ENCODE measurements at regions not wholly inside any gene's neighbourhood (a gene's known extent, or its start where the extent isn't known, plus 50 kb on each side); places are given as distances from the start of the nearest gene placed in this dataset.

DNA sequence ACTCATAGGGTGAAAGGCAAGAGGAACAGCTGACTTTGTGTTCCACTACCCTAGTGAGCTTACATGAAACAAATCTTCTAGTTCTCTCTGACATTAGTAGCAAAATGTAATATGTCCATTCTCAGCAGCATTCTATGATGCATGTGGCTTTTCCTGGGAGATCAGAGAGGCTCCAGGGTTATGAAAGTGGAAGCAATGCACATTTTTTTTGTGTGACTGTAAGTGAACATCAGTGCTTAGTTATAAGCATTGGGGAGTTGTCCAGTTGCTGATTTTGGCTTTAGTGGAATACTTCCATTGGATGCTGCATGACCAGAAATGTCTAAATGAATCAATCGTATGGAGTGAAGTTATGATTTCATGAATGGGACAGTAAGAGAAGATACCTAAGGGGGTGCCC is 255.9 kb downstream of the FAT3 start:
- DNase-seq: no peak
- Mint-ChIP-seq H3K9me3 (no peaks in the 10 kb centered on the region), H3K27ac (no peak overlapping the region), H3K36me3 (ENCODE audit: low read depth) (no peaks in the 10 kb centered on the region), H3K4me3 (no peak overlapping the region), H3K27me3 (no peaks in the 10 kb centered on the region), H3K4me1 (no peaks in the 10 kb centered on the region)
- ATAC-seq: no peak

DNA sequence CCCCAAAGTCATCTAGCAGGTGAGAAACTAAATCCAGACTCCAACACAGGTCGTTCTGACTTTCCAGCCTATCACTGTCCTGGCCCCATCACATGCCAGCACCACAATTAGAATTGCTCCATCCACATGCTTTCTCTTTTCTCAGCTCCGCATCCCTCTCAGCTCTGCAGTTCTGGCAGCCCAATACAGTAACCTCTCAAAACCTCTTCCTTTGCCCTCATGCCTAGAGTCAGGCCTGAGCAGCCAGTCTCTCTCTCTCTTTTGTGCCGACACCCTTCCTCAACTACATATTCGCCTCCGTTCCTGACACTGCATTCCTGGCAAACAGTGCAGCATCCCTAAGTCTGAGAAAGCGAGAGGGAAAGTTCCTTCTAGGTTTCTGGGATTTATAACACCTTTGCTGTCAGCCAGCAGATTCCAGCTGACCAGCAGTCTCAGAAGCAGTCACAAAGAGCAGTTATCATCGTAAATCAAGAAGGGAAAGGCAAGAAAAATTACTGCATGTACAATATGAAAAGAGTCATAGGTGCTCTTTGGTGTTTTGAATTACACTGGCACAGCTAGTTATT is 258.0 kb downstream of the FAT3 start:
- Mint-ChIP-seq H3K27ac (no peak overlapping the region), H3K27me3 (no peaks in the 10 kb centered on the region), H3K9me3 (no peaks in the 10 kb centered on the region), H3K4me1 (no peaks in the 10 kb centered on the region), H3K36me3 (ENCODE audit: low read depth) (no peaks in the 10 kb centered on the region), H3K4me3 (no peak overlapping the region)
- DNase-seq: no peak
- no peak for ATAC-seq

DNA sequence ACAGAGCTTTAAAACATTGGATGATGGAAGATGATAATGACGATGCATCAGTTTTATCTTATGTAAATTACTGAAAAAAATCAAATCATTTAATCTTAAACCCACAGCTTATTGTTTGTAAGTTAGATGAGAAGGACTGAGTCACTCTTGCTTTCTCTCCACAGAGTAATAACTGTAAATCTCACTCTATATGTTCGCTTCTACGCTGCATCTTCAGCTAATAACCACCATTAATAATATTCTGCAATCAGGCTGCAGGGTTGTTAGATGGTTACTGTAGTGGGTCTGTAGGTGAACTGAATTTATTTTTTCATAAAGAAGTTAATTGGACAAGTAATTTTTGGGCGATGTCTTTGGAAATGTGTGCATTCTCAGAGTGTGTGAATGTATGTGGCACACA is 260.0 kb downstream of the FAT3 start:
- H3K9me3 Mint-ChIP-seq: no peaks in the 10 kb centered on the region
- no peaks in the 10 kb centered on the region for H3K27me3 Mint-ChIP-seq
- ATAC-seq (no peak), DNase-seq (no peak)
- H3K4me1 Mint-ChIP-seq: no peaks in the 10 kb centered on the region
- no peak overlapping the region for H3K27ac Mint-ChIP-seq
- no peaks in the 10 kb centered on the region for H3K36me3 Mint-ChIP-seq (ENCODE audit: low read depth)
- no peak overlapping the region for H3K4me3 Mint-ChIP-seq

DNA sequence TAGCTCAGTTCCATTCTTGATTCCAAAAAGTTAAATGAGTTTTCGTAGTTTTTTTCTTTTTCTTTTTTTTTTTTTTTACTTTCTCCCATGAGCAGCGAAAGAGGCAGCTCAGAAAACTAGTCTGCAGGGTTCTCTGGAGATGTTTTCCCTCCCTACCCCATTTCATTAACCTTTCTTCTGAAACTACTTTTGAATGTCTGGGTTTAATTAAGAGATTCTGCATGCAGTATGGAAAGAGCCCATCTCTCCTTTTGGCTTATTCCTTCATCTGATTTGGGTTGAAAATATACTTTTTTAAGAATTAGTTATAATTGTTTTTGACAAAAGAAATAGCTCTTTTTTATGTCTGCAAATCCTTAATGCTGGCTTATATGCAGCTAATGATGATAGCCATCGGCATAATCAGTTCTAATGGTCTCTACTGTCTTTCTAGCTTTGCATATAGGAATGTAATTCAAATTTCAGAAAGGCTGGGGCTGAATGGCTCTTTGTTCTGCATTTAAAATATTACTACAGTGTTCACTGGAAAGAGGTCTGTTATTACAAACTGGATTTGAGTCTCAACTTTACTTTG is 265.3 kb downstream of the FAT3 start:
- Mint-ChIP-seq H3K9me3 (no peaks in the 10 kb centered on the region), H3K27me3 (no peaks in the 10 kb centered on the region), H3K36me3 (ENCODE audit: low read depth) (no peaks in the 10 kb centered on the region), H3K4me3 (no peak overlapping the region), H3K27ac (no peak overlapping the region), H3K4me1 (no peaks in the 10 kb centered on the region)
- no peak for DNase-seq
- ATAC-seq: no peak

DNA sequence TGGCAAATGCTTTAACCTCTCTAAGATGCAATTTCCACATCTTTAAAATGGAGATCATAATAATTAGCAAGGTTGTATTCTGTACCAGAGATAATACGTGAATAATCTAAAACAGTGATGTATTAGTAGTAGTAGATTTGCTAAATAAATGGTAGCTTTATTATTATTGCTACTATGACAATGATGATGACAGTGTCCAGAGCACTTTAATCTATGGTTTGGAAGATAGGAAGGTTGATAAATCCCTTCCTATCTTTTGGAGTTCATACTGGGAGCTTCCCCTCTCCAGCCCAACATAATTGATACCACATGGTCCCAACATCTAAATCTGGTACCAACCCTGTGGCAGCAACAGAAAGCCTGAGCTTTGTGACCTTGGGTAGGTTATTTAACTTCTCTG is 267.8 kb downstream of the FAT3 start:
- H3K9me3 Mint-ChIP-seq: no peaks in the 10 kb centered on the region
- DNase-seq (no peak), ATAC-seq (no peak)
- H3K4me1 Mint-ChIP-seq: no peaks in the 10 kb centered on the region
- no peaks in the 10 kb centered on the region for H3K27me3 Mint-ChIP-seq
- no peak overlapping the region for H3K27ac Mint-ChIP-seq
- H3K4me3 Mint-ChIP-seq: no peak overlapping the region
- no peaks in the 10 kb centered on the region for H3K36me3 Mint-ChIP-seq (ENCODE audit: low read depth)

DNA sequence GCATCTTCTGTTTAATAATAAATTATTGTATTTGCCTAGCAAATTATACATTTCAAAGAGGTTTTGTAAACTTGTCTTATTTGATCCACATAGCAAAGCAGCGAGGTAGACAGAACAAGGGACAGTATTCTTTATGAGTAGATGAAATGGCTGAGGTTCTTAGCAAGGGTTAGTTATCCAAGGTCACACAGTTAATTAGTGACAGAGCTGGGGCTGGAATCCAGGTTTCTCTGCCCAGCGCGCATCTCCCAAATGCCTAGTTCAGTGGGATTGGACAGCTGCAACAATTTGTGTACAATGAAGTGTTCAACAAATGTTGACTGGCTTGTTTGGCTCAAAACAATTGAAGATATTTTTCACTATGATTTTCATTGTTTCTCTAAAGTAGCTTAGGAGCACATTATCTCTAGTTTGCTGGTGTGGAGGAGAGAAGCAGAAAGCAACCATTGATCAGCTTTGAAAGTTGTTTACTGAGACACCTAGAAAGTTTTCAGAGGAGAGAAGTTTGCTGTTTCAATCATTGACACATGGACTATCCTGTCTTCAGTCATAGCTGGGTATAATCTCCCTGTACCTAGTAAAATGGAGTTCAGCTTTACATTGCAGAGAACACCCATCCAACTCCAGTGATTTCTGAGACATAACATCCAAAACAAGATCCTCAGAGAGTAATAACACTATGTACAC is 270.6 kb downstream of the FAT3 start:
- H3K27ac Mint-ChIP-seq: no peak overlapping the region
- no peaks in the 10 kb centered on the region for H3K9me3 Mint-ChIP-seq
- H3K27me3 Mint-ChIP-seq: no peaks in the 10 kb centered on the region
- ATAC-seq (no peak), DNase-seq (no peak)
- H3K36me3 Mint-ChIP-seq (ENCODE audit: low read depth): no peaks in the 10 kb centered on the region
- H3K4me1 Mint-ChIP-seq: no peaks in the 10 kb centered on the region
- no peak overlapping the region for H3K4me3 Mint-ChIP-seq

DNA sequence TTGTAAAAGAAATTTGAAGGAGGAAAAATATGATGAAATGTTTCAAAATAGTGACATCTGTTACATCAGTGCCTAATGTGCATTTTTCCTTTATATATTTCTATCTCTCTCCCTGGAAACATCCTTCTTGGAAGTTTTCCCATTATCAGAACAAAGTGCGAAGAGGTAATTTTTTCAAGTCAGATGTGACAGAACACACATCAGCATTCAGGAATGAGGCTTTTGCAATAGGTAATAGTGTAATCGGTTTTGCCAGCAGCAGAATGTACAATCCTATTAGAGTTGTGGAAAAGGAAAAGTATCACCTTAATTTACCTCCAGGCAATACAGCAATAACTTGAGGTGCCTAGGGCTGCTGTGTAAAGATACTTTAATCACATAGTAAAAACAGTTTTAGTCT is 275.8 kb downstream of the FAT3 start:
- Mint-ChIP-seq H3K27ac (no peak overlapping the region), H3K27me3 (no peaks in the 10 kb centered on the region), H3K4me3 (no peak overlapping the region), H3K4me1 (no peaks in the 10 kb centered on the region), H3K36me3 (ENCODE audit: low read depth) (no peaks in the 10 kb centered on the region), H3K9me3 (no peaks in the 10 kb centered on the region)
- DNase-seq (no peak), ATAC-seq (no peak)

DNA sequence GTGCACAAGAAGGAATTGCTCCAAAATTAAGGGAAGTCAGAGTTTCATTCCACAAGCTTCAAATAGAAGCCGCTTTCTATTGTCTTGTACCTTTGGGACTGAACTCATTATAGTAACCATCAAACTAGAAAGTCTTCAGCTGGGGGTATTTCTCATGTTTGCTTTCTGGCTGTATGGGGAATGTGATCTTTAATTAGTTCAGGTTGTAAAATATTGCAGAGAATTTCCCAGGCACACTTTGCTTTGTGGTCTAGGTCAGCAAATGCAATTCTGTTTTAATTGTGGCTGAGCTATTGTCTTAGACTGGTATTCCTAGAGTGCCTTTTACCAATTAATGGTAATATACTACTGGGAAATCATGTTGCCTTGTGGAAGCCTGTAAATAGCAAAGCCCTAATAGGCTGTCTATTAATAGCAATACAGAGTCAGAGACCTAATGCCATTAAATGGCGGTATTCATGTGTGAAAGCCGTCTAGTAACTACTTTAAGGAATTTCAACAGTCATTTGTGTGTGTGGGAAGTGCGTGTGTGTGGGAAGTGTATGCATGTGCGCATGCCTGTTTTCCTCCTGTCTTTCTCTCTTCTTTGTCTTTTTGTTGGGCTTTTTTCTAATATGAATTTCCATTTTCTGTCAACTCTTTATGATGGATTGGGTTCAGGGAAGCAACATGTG is 276.6 kb downstream of the FAT3 start:
- ATAC-seq: no peak
- H3K9me3 Mint-ChIP-seq: no peaks in the 10 kb centered on the region
- no peaks in the 10 kb centered on the region for H3K4me1 Mint-ChIP-seq
- no peaks in the 10 kb centered on the region for H3K36me3 Mint-ChIP-seq (ENCODE audit: low read depth)
- H3K27ac Mint-ChIP-seq: no peak overlapping the region
- DNase-seq: no peak
- no peaks in the 10 kb centered on the region for H3K27me3 Mint-ChIP-seq
- no peak overlapping the region for H3K4me3 Mint-ChIP-seq

DNA sequence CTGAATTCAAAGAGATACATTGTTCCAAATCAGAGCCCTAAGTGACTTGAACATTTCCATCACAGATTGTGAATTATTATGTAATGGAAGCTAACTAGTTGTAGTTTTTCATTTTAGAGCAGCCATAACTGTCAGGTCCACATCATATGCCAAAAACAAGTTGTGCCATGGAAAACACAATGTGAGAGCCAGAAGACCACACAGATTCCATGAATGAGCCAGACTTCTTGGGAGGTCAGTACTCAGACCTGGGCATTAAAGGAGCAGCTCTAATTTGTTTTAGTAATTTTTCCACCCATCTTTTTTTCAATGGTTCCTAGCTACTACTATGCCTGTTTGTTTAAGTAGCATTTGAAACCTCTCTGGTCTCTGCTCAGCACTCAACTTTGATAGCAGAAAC is 279.4 kb downstream of the FAT3 start:
- H3K27ac Mint-ChIP-seq: no peak overlapping the region
- no peak for DNase-seq
- no peak overlapping the region for H3K4me3 Mint-ChIP-seq
- no peaks in the 10 kb centered on the region for H3K27me3 Mint-ChIP-seq
- H3K36me3 Mint-ChIP-seq (ENCODE audit: low read depth): no peaks in the 10 kb centered on the region
- ATAC-seq: no peak
- H3K9me3 Mint-ChIP-seq: no peaks in the 10 kb centered on the region
- no peaks in the 10 kb centered on the region for H3K4me1 Mint-ChIP-seq

DNA sequence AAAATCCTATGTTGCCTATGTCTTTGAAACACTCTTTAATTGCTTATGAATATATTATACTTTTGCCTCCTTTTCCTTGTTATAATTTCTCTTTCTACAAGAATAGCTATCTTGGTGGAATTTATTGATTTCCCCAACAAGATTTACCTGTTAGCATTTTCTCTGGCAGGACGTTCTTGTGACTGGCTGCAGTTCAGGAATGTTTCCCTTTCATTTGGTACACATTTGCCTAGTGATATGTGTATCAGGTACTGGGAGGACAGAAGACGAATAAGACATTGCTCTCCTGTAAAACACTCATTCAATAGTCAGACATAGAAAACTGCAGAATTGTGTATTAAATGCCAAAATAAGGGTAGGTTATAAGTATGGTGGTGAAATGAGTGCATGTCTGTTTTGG is 279.9 kb downstream of the FAT3 start:
- ATAC-seq (no peak), DNase-seq (no peak)
- no peaks in the 10 kb centered on the region for H3K36me3 Mint-ChIP-seq (ENCODE audit: low read depth)
- no peak overlapping the region for H3K4me3 Mint-ChIP-seq
- no peak overlapping the region for H3K27ac Mint-ChIP-seq
- H3K9me3 Mint-ChIP-seq: no peaks in the 10 kb centered on the region
- no peaks in the 10 kb centered on the region for H3K27me3 Mint-ChIP-seq
- no peaks in the 10 kb centered on the region for H3K4me1 Mint-ChIP-seq

DNA sequence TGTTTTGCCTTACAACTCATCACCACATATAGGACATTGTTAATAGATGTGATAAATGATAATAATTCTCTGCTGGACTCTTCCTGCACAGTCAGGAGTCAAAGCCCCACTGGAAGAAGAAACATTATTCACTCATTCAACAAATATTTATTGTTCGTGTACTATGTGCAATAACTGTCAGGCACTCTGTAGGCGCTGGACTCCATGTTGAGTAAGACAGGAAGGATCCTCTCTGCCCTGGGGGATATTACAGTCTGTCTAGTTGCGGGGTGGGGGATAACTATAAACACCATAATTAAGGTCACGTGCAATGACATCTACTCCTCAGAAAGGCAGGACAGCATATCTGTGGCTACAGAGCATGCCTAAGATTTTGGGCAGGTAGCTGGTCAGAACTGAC is 281.1 kb downstream of the FAT3 start:
- Mint-ChIP-seq H3K27ac (no peak overlapping the region), H3K27me3 (no peaks in the 10 kb centered on the region), H3K4me1 (no peaks in the 10 kb centered on the region), H3K9me3 (no peaks in the 10 kb centered on the region), H3K36me3 (ENCODE audit: low read depth) (no peaks in the 10 kb centered on the region), H3K4me3 (no peak overlapping the region)
- ATAC-seq (no peak), DNase-seq (no peak)

DNA sequence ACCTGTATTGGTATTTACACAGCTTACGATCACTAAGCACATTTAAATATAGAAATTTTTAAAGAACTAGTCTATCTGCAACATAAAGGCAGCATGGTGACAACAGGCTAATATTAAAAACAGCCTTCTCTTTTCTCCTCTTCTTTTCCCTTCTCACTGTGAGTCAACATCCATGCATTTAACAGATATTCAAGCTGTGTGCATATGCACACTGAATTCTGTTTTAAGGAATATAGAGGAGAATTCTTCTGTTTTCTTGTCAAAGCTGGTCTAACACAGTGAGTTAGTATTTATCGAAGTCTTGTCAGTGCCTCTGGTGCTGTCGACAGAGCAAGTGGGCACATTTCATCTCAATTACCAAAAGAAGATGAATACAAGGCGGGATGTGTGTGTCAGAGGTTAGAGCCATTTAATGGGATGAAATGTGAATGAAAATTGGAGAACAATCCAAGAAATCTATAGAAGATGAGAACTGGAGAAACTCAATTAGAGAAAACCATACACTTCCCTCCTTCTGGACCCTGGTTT is 282.3 kb downstream of the FAT3 start:
- no peak for ATAC-seq

DNA sequence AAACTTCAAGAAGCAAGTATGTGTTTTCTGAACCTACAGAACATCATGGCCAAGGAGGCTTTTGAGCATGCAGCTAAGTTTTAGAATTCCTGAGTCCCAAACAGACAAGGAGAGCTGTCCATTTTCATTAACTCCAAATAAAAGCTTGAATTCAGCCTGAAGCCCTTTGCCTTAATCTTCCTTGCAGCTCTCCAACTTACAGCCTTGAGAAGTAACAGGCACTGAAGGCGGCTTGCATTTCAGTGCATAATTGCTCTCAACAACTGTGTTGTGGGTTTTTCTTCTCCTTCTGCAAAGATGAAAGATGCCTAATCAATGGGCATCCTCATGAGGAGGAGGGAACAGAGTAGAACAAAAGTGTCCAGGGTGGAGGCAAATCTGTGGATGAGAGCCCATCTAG is 286.0 kb downstream of the FAT3 start:
- Mint-ChIP-seq H3K27ac (no peak overlapping the region), H3K36me3 (ENCODE audit: low read depth) (no peaks in the 10 kb centered on the region), H3K27me3 (no peaks in the 10 kb centered on the region), H3K4me3 (no peak overlapping the region), H3K4me1 (no peaks in the 10 kb centered on the region), H3K9me3 (no peaks in the 10 kb centered on the region)
- no peak for ATAC-seq
- DNase-seq: no peak

More for the DNA sequence above, 282.3 kb downstream of the FAT3 start:
- H3K27ac Mint-ChIP-seq: no peak overlapping the region
- H3K27me3 Mint-ChIP-seq: no peaks in the 10 kb centered on the region
- no peaks in the 10 kb centered on the region for H3K9me3 Mint-ChIP-seq
- H3K4me1 Mint-ChIP-seq: no peaks in the 10 kb centered on the region
- no peaks in the 10 kb centered on the region for H3K36me3 Mint-ChIP-seq (ENCODE audit: low read depth)
- no peak overlapping the region for H3K4me3 Mint-ChIP-seq
- DNase-seq: no peak

DNA sequence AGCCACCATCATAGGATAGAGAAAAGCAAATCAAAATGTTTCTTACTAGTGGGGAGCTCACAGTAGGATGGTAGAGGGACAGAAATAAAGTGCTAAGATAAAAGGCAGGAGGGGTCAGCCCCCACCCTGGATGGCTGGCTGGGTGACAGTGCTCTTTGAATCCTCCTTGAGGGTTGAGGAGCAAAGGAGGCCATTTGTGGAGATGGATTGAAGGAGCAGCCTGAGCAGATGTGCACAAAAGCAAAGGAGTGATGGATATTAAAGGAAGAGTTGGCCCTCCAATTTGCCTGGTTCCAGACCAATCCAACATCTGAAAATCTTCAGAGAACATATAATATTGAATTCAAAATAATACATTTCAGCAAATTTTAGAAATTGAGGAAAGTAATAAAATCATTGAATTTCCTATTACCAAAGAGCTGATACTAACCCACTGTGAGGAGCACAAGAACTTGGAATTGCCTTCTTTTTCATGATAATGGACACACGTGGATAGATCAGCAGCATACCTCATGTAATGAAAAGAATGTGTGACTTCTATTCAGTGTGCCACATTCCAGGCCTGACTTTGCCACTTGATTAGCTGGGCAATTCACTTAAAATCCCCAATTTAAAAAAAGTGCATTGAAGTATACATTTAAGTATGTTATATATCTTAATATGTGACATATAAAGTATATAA is 287.0 kb downstream of the FAT3 start:
- ATAC-seq: no peak
- no peaks in the 10 kb centered on the region for H3K27me3 Mint-ChIP-seq
- no peak overlapping the region for H3K27ac Mint-ChIP-seq
- DNase-seq: no peak
- no peaks in the 10 kb centered on the region for H3K9me3 Mint-ChIP-seq
- no peaks in the 10 kb centered on the region for H3K36me3 Mint-ChIP-seq (ENCODE audit: low read depth)
- H3K4me1 Mint-ChIP-seq: no peaks in the 10 kb centered on the region
- no peak overlapping the region for H3K4me3 Mint-ChIP-seq

DNA sequence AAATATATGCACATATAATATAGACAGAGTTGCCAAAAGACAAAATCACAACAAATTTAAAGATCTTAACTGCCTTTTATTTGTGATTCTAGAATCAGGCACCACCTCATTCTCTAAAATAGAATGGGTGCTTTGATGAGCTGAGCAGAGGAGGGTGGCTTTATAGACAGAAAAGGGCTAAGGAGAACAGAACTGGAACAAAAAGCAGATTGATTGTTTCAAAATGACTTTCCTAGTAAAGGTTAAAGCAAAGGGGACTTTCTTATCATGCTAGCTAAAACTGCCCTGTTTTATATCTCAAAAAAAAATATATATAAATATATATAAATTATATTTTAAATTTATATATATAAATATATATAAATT is 287.6 kb downstream of the FAT3 start:
- DNase-seq (no peak), ATAC-seq (no peak)
- Mint-ChIP-seq H3K4me3 (no peak overlapping the region), H3K27me3 (no peaks in the 10 kb centered on the region), H3K27ac (no peak overlapping the region), H3K36me3 (ENCODE audit: low read depth) (no peaks in the 10 kb centered on the region), H3K4me1 (no peaks in the 10 kb centered on the region), H3K9me3 (no peaks in the 10 kb centered on the region)
